ENCODE measurements at regions not wholly inside any gene's neighbourhood (a gene's known extent, or its start where the extent isn't known, plus 50 kb on each side); places are given as distances from the start of the nearest gene placed in this dataset.

DNA sequence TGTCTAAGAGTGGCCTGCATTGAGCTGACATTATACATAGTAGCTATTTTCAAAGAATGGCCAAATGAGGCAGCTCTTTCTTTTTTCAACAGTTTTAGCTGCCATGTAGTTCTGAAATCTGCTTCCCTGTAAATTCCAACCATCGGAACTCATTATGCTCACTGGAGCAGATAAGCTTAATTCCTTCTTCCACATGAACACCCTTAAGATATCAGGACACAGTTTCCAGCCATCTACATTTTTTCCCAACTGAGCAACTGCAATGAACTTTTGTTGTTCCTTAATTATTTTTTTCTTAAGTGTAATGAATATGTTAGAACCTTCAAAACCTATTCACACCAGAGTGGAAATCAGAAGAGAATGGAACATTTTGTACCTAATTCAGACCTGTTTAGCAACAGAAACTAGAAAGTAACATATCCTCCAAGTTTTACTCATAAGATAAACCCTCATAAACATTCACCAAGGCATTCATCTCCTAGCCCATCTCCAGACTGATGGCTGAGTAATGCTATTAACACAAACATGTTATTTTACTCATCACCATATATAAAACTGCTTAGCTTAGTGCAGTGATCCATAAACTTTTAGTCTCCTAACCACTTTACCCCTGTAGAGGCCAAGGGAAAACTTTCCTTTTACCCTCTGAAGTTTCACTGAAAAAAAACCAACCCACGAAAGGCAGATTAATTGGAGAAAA is 296.1 kb upstream of the SYT1 start:
- TF ChIP-seq, protein P1, sequence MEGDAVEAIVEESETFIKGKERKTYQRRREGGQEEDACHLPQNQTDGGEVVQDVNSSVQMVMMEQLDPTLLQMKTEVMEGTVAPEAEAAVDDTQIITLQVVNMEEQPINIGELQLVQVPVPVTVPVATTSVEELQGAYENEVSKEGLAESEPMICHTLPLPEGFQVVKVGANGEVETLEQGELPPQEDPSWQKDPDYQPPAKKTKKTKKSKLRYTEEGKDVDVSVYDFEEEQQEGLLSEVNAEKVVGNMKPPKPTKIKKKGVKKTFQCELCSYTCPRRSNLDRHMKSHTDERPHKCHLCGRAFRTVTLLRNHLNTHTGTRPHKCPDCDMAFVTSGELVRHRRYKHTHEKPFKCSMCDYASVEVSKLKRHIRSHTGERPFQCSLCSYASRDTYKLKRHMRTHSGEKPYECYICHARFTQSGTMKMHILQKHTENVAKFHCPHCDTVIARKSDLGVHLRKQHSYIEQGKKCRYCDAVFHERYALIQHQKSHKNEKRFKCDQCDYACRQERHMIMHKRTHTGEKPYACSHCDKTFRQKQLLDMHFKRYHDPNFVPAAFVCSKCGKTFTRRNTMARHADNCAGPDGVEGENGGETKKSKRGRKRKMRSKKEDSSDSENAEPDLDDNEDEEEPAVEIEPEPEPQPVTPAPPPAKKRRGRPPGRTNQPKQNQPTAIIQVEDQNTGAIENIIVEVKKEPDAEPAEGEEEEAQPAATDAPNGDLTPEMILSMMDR (IDR thresholded peaks at IDR 0.05): no peak
- TF ChIP-seq GABPA (IDR thresholded peaks at IDR 0.05; ENCODE audit: low read depth): no peak
- no peak for TF ChIP-seq FOXM1 (IDR thresholded peaks at IDR 0.05; ENCODE audit: low read depth)
- no peak for TF ChIP-seq TAF1 (IDR thresholded peaks at IDR 0.05; ENCODE audit: borderline replicate concordance, low read depth, low read length)
- TF ChIP-seq RCOR1 (IDR thresholded peaks at IDR 0.05; ENCODE audit: low read length): no peak
- no peak for TF ChIP-seq CHD2 (IDR thresholded peaks at IDR 0.05; ENCODE audit: low read length, partially characterized antibody)
- TF ChIP-seq ELF1 (IDR thresholded peaks at IDR 0.05): no peak
- no peak for TF ChIP-seq RAD21 (IDR thresholded peaks at IDR 0.05; ENCODE audit: low read length)
- TF ChIP-seq, protein P2, sequence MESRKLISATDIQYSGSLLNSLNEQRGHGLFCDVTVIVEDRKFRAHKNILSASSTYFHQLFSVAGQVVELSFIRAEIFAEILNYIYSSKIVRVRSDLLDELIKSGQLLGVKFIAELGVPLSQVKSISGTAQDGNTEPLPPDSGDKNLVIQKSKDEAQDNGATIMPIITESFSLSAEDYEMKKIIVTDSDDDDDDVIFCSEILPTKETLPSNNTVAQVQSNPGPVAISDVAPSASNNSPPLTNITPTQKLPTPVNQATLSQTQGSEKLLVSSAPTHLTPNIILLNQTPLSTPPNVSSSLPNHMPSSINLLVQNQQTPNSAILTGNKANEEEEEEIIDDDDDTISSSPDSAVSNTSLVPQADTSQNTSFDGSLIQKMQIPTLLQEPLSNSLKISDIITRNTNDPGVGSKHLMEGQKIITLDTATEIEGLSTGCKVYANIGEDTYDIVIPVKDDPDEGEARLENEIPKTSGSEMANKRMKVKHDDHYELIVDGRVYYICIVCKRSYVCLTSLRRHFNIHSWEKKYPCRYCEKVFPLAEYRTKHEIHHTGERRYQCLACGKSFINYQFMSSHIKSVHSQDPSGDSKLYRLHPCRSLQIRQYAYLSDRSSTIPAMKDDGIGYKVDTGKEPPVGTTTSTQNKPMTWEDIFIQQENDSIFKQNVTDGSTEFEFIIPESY (IDR thresholded peaks at IDR 0.05; ENCODE audit: borderline replicate concordance, low read depth): no peak
- no peak for TF ChIP-seq SMC3 (IDR thresholded peaks at IDR 0.05; ENCODE audit: low read depth, low read length)
